PFSK-1 (cell line): ENCODE measurements at regions not wholly inside any gene's neighbourhood (a gene's known extent, or its start where the extent isn't known, plus 50 kb on each side); places are given as distances from the start of the nearest gene placed in this dataset.

Experiments used
- FOXP2 ChIP-seq: optimal IDR thresholded peaks from 2 replicates; pipeline ENCODE3; 2011; ENCODE audit warnings: borderline replicate concordance, control low read depth, inconsistent platforms; ENCODE audit not compliant: insufficient read depth; ENCODE audit errors: extremely low read length, extremely low read depth
- POLR2AphosphoS5 ChIP-seq: IDR thresholded peaks from 2 replicates; pipeline ENCODE4 v1.6.1; 2012; ENCODE audit warnings: low read depth, mild to moderate bottlenecking, control low read depth, low read length, moderate library complexity
- SIN3A ChIP-seq: IDR thresholded peaks from 2 replicates; pipeline ENCODE4 v1.6.1; 2012; ENCODE audit warnings: mild to moderate bottlenecking, low read length, moderate library complexity, borderline replicate concordance; ENCODE audit not compliant: insufficient read depth
- TAF1 ChIP-seq: IDR thresholded peaks from 2 replicates; pipeline ENCODE4 v1.6.1; 2012; ENCODE audit warnings: low read length, control low read depth, borderline replicate concordance; ENCODE audit not compliant: insufficient read depth
- TF ChIP-seq, protein P1 (sequence below), 2 experiments: IDR thresholded peaks; 2 replicates each; pipeline versions ENCODE4 v1.6.1 to v1.8.0; 2011 to 2012; ENCODE audit warnings: low read depth in 2 of 2, low read length in 2 of 2, control low read depth in 1 of 2, inconsistent platforms in 1 of 2, mild to moderate bottlenecking in 1 of 2, moderate library complexity in 1 of 2; ENCODE audit not compliant: insufficient read depth in 1 of 2

DNA sequence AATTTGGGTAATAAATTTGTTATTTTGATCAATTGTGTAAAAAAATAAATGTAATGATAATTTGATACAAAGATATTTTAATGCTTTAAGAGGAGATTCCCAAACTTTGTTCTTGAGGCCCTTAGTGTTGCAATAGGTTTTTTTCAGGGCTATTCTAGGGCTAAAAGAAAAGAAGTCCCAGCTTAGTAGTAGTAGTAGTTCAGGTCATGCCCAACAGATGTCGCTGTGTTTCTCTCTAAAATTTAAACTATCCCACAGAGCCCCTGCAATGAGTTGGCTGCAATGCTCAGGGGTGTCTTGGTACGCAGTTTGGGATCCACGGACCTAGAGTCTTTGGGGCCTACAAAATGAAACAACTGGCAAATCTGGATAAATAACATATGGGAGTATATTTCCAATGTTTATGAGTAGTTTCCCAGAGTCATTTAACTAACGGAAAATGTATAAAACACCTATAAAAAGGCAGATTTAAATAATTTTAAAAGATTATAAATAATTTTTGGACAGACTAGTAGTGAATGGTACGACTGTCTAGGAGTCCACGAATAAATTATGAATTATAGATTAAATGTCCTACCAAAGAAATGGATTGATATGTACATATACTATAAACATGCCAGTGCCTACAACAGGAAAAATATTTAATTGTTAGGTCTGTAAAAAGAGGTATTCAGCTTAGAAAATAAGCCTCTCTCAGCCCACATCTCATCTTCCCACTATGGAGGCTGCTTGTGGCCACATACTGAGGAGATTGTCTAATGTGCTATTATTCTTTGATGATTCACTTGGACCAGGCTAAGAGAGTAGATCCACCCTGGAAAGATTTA, 228.5 kb upstream of the PMFBP1 start:
- TF ChIP-seq, protein P1, sequence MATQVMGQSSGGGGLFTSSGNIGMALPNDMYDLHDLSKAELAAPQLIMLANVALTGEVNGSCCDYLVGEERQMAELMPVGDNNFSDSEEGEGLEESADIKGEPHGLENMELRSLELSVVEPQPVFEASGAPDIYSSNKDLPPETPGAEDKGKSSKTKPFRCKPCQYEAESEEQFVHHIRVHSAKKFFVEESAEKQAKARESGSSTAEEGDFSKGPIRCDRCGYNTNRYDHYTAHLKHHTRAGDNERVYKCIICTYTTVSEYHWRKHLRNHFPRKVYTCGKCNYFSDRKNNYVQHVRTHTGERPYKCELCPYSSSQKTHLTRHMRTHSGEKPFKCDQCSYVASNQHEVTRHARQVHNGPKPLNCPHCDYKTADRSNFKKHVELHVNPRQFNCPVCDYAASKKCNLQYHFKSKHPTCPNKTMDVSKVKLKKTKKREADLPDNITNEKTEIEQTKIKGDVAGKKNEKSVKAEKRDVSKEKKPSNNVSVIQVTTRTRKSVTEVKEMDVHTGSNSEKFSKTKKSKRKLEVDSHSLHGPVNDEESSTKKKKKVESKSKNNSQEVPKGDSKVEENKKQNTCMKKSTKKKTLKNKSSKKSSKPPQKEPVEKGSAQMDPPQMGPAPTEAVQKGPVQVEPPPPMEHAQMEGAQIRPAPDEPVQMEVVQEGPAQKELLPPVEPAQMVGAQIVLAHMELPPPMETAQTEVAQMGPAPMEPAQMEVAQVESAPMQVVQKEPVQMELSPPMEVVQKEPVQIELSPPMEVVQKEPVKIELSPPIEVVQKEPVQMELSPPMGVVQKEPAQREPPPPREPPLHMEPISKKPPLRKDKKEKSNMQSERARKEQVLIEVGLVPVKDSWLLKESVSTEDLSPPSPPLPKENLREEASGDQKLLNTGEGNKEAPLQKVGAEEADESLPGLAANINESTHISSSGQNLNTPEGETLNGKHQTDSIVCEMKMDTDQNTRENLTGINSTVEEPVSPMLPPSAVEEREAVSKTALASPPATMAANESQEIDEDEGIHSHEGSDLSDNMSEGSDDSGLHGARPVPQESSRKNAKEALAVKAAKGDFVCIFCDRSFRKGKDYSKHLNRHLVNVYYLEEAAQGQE (IDR thresholded peaks at IDR 0.05; ENCODE audit: insufficient read depth in 1 of 2, low read depth in 2 of 2, low read length in 2 of 2) = no peak
- no peak for TF ChIP-seq FOXP2
- no peak for TF ChIP-seq TAF1
- no peak for TF ChIP-seq POLR2AphosphoS5
- TF ChIP-seq SIN3A = no peak

- TF ChIP-seq POLR2AphosphoS5 = no peak
- no peak for TF ChIP-seq SIN3A
- TF ChIP-seq, protein P1 (IDR thresholded peaks at IDR 0.05; ENCODE audit: insufficient read depth in 1 of 2, low read depth in 2 of 2, low read length in 2 of 2) = no peak
- no peak for TF ChIP-seq TAF1
- TF ChIP-seq FOXP2 = no peak
Observed at GRCh38 chr16:72399811-72400210, 227.9 kb upstream of the PMFBP1 start.

- TF ChIP-seq TAF1 = no peak
- no peak for TF ChIP-seq POLR2AphosphoS5
- TF ChIP-seq, protein P1 (IDR thresholded peaks at IDR 0.05; ENCODE audit: insufficient read depth in 1 of 2, low read depth in 2 of 2, low read length in 2 of 2) = no peak
- no peak for TF ChIP-seq FOXP2
- TF ChIP-seq SIN3A = no peak
Observed at GRCh38 chr16:72397876-72398275, 225.9 kb upstream of the PMFBP1 start.

DNA sequence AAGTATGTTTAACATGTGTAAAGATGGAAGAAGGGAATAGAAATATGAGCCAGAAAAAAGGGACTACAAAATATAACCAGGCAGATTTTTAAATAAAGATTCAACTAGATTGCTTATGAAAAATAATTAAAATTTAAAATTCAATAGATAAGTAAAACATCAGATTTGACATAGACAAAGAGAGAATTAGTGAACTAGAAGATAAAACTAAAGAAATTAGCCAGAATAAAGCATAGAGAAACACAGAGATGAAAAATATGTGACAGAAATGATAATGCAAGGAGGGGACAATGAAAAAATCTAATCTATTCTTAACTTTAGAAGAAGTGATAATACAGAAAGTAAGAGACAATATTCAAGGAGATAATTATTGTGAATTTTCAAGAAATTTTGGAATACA, 222.6 kb upstream of the PMFBP1 start:
- TF ChIP-seq, protein P1 (IDR thresholded peaks at IDR 0.05; ENCODE audit: insufficient read depth in 1 of 2, low read depth in 2 of 2, low read length in 2 of 2) = no peak
- TF ChIP-seq TAF1 (no peak), FOXP2 (no peak)
